ENCODE measurements at regions not wholly inside any gene's neighbourhood (a gene's known extent, or its start where the extent isn't known, plus 50 kb on each side); places are given as distances from the start of the nearest gene placed in this dataset.

DNA sequence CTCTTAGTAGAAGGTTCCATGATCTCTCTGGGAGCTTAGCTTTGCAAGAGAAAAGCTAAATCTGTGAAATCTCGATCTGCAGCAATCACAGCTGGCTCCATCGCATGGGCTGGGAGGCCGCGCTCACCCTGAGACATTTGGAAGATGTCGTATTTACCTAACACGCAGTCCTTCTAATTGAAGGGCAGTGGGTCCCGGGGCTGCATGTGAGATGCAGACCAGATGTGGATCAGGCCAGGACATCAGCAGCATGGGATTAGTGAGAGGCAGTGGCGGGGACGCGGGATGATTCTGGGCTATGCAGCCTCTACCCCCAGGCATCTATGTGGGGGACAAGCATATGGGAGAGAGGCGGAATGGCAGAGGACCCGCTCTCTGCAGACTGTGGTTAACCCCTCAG lies 312.4 kb upstream of the RTL1 start:
- H2BK12ac ChIP-seq (ENCODE audit: low read length in 2 of 2): no peak overlapping the region
- H2AK5ac ChIP-seq (ENCODE audit: low read length, severe bottlenecking): no peak overlapping the region
- no peak overlapping the region for H3K18ac ChIP-seq (ENCODE audit: low read depth in 1 of 2, low read length in 2 of 2)
- no peaks in the 10 kb centered on the region for H3K36me3 ChIP-seq (ENCODE audit: control insufficient read depth in 1 of 2, insufficient read depth in 2 of 2, low read depth in 1 of 2, low read length in 2 of 2)
- H3K4ac ChIP-seq (ENCODE audit: low read depth in 1 of 2, low read length in 2 of 2): no peak overlapping the region
- H4K91ac ChIP-seq (ENCODE audit: low read length): no peak overlapping the region
- no peaks in the 10 kb centered on the region for H3K79me1 ChIP-seq (replicated peaks; ENCODE audit: low read length, poor library complexity, severe bottlenecking)
- H3K23ac ChIP-seq (ENCODE audit: low read length in 2 of 2): no peak overlapping the region
- no peaks in the 10 kb centered on the region for H3K4me1 ChIP-seq (ENCODE audit: control insufficient read depth, insufficient read depth, low read depth, low read length)
- H3K27me3 ChIP-seq (ENCODE audit: control insufficient read depth in 1 of 2, insufficient read depth in 1 of 2, low read length in 2 of 2): peaks cover 6 to 11% of the 10 kb centered on the region in 2 experiments
- H3K9ac ChIP-seq (ENCODE audit: low read length): no peak overlapping the region
- WGBS: 80% methylated on average over 12 of the region's 12 CpGs
- no peak overlapping the region for H3K4me3 ChIP-seq (ENCODE audit: insufficient read depth in 1 of 2, low read depth in 1 of 2, low read length in 2 of 2)
- H3K4me2 ChIP-seq (ENCODE audit: low read length, poor library complexity, severe bottlenecking): no peak overlapping the region
- H2BK5ac ChIP-seq (ENCODE audit: low read depth, low read length, poor library complexity, severe bottlenecking): no peak overlapping the region
- peaks cover 20% of the 10 kb centered on the region for H3K9me3 ChIP-seq (ENCODE audit: control insufficient read depth, low read length)
- H4K8ac ChIP-seq (ENCODE audit: low read length): no peak overlapping the region
- no peak overlapping the region for H3K14ac ChIP-seq (ENCODE audit: low read length in 2 of 2)
- H2AFZ ChIP-seq (ENCODE audit: low read depth, low read length): no peak overlapping the region
- no peak overlapping the region for H2BK15ac ChIP-seq (ENCODE audit: low read depth, poor library complexity, severe bottlenecking)
- no peak overlapping the region for H3K27ac ChIP-seq (ENCODE audit: low read length, poor library complexity, severe bottlenecking)
- H2BK120ac ChIP-seq (ENCODE audit: low read depth, low read length): no peak overlapping the region
- no peak for DNase-seq

DNA sequence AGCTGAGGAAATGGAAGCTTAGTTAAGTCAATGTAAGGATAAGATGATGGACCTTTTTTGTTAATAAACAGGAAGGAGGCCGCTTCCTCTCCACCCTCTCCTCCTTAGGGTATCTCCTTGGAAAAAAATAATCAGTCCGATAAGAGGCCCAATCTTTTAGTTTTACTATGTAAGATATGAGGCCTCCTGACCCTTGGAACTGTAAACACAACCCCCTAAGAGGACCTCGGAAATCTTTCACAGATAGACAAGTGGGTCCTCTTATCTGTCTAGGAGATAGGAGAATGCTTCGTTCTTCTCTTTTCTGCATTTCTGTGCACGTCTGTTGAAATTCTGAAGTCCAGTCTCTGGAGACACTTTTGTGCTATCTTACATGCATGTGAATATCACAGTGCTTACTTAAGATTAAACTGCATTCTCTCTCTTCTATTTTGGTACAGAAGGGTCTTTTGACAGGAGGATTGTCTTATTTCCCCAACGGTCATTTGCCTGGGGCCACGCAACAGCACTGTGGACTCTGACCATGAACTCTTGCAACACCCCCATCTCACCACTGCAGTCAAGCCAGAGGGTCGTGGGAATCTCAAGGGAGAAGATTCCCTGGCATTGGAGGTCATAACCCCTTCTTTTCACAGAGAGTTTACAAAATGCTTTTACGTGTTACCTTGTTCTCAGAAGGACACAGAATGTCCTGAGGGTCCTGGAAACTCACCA lies 313.0 kb upstream of the RTL1 start:
- Histone ChIP-seq H3K4me2 (ENCODE audit: low read length, poor library complexity, severe bottlenecking) (no peak overlapping the region), H2AFZ (ENCODE audit: low read depth, low read length) (no peak overlapping the region), H3K9me3 (ENCODE audit: control insufficient read depth, low read length) (peaks cover 20% of the 10 kb centered on the region), H3K14ac (ENCODE audit: low read length in 2 of 2) (no peak overlapping the region), H3K4me3 (ENCODE audit: insufficient read depth in 1 of 2, low read depth in 1 of 2, low read length in 2 of 2) (no peak overlapping the region), H2BK15ac (ENCODE audit: low read depth, poor library complexity, severe bottlenecking) (no peak overlapping the region), H2BK5ac (ENCODE audit: low read depth, low read length, poor library complexity, severe bottlenecking) (no peak overlapping the region), H2AK5ac (ENCODE audit: low read length, severe bottlenecking) (no peak overlapping the region), H3K27ac (ENCODE audit: low read length, poor library complexity, severe bottlenecking) (no peak overlapping the region), H4K8ac (ENCODE audit: low read length) (no peak overlapping the region), H3K36me3 (ENCODE audit: control insufficient read depth in 1 of 2, insufficient read depth in 2 of 2, low read depth in 1 of 2, low read length in 2 of 2) (no peaks in the 10 kb centered on the region), H3K18ac (ENCODE audit: low read depth in 1 of 2, low read length in 2 of 2) (no peak overlapping the region), H2BK120ac (ENCODE audit: low read depth, low read length) (no peak overlapping the region), H3K23ac (ENCODE audit: low read length in 2 of 2) (no peak overlapping the region), H3K79me1 (replicated peaks; ENCODE audit: low read length, poor library complexity, severe bottlenecking) (no peaks in the 10 kb centered on the region), H4K91ac (ENCODE audit: low read length) (no peak overlapping the region), H3K27me3 (ENCODE audit: control insufficient read depth in 1 of 2, insufficient read depth in 1 of 2, low read length in 2 of 2) (peaks cover 6 to 13% of the 10 kb centered on the region in 2 experiments), H3K9ac (ENCODE audit: low read length) (no peak overlapping the region), H3K4me1 (ENCODE audit: control insufficient read depth, insufficient read depth, low read depth, low read length) (no peaks in the 10 kb centered on the region), H2BK12ac (ENCODE audit: low read length in 2 of 2) (no peak overlapping the region), H3K4ac (ENCODE audit: low read depth in 1 of 2, low read length in 2 of 2) (no peak overlapping the region)
- 37% methylated on average over 6 of the region's 9 CpGs for WGBS
- no peak for DNase-seq

DNA sequence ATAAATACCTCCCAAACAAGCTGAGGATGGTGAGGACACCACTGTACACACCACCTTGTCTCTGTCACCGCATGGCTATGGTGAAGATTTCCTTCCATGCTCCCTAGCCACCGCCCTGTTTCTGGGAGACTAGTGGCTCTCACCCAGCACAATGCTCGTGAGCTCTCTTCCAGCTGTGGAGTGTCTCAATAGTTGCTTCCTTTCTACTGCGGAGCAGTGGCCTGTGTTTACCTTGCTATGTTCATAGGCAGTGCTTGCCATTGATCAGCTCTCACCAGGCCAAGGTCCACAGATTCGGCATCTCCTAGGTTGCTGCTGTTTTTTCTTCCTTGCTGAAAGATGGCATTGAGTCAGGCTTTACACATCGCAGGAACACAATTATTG lies 313.6 kb upstream of the RTL1 start:
- no peak overlapping the region for H4K8ac ChIP-seq (ENCODE audit: low read length)
- no peak overlapping the region for H2BK15ac ChIP-seq (ENCODE audit: low read depth, poor library complexity, severe bottlenecking)
- H3K4me2 ChIP-seq (ENCODE audit: low read length, poor library complexity, severe bottlenecking): no peak overlapping the region
- no peak overlapping the region for H2BK5ac ChIP-seq (ENCODE audit: low read depth, low read length, poor library complexity, severe bottlenecking)
- no peak overlapping the region for H3K18ac ChIP-seq (ENCODE audit: low read depth in 1 of 2, low read length in 2 of 2)
- H3K79me1 ChIP-seq (replicated peaks; ENCODE audit: low read length, poor library complexity, severe bottlenecking): no peaks in the 10 kb centered on the region
- no peaks in the 10 kb centered on the region for H3K4me1 ChIP-seq (ENCODE audit: control insufficient read depth, insufficient read depth, low read depth, low read length)
- no peak overlapping the region for H3K23ac ChIP-seq (ENCODE audit: low read length in 2 of 2)
- peaks cover 6 to 13% of the 10 kb centered on the region in 2 experiments for H3K27me3 ChIP-seq (ENCODE audit: control insufficient read depth in 1 of 2, insufficient read depth in 1 of 2, low read length in 2 of 2)
- H2AK5ac ChIP-seq (ENCODE audit: low read length, severe bottlenecking): no peak overlapping the region
- no peak overlapping the region for H2AFZ ChIP-seq (ENCODE audit: low read depth, low read length)
- H3K9ac ChIP-seq (ENCODE audit: low read length): no peak overlapping the region
- H2BK12ac ChIP-seq (ENCODE audit: low read length in 2 of 2): no peak overlapping the region
- no peak for DNase-seq
- H3K4me3 ChIP-seq (ENCODE audit: insufficient read depth in 1 of 2, low read depth in 1 of 2, low read length in 2 of 2): no peak overlapping the region
- 75% methylated on average over 5 of the region's 6 CpGs for WGBS
- H2BK120ac ChIP-seq (ENCODE audit: low read depth, low read length): no peak overlapping the region
- H3K27ac ChIP-seq (ENCODE audit: low read length, poor library complexity, severe bottlenecking): no peak overlapping the region
- H3K9me3 ChIP-seq (ENCODE audit: control insufficient read depth, low read length): peaks cover 16% of the 10 kb centered on the region
- H4K91ac ChIP-seq (ENCODE audit: low read length): no peak overlapping the region
- no peak overlapping the region for H3K4ac ChIP-seq (ENCODE audit: low read depth in 1 of 2, low read length in 2 of 2)
- H3K36me3 ChIP-seq (ENCODE audit: control insufficient read depth in 1 of 2, insufficient read depth in 2 of 2, low read depth in 1 of 2, low read length in 2 of 2): no peaks in the 10 kb centered on the region
- H3K14ac ChIP-seq (ENCODE audit: low read length in 2 of 2): no peak overlapping the region

DNA sequence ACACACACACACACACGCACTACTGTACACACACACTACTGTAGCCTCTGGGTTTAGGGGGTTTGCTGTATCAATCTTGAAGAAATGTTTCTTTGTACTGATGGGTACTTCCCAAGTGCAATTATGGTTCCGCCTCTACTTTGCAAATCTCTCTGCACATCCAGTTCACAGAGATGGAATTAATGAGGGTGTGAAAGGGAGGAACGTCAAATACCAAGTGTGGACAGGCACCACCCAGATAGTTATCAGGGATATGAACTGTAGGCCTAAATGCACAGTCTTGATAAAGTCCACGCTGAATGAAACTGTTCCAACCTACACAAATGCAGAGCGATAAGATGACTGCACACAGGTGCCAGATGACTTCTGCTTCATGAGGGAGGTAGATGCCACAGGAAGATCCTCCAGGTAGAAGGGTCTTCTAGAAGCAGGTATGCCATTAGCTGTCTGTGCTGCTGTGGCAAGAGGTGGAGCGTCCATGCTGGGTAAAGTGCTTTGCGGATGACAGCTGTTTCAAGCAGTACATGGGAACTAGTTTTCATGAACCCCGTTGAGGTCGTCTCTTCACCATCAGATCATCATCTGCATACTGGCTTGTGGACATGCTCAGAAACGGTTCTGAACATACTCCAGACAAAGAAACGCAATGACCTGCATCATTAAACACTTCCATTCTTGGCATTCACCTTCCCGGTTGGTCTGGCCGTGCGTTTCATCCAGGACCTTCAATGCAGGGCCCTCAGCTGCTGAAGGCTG lies 314.3 kb upstream of the RTL1 start:
- Histone ChIP-seq H2AFZ (ENCODE audit: low read depth, low read length) (no peak overlapping the region), H3K4me2 (ENCODE audit: low read length, poor library complexity, severe bottlenecking) (no peak overlapping the region), H3K14ac (ENCODE audit: low read length in 2 of 2) (no peak overlapping the region), H3K23ac (ENCODE audit: low read length in 2 of 2) (no peak overlapping the region), H3K27ac (ENCODE audit: low read length, poor library complexity, severe bottlenecking) (no peak overlapping the region), H3K4ac (ENCODE audit: low read depth in 1 of 2, low read length in 2 of 2) (no peak overlapping the region), H4K8ac (ENCODE audit: low read length) (no peak overlapping the region), H2BK12ac (ENCODE audit: low read length in 2 of 2) (no peak overlapping the region), H3K9ac (ENCODE audit: low read length) (no peak overlapping the region), H4K91ac (ENCODE audit: low read length) (no peak overlapping the region), H2AK5ac (ENCODE audit: low read length, severe bottlenecking) (no peak overlapping the region), H3K4me1 (ENCODE audit: control insufficient read depth, insufficient read depth, low read depth, low read length) (no peaks in the 10 kb centered on the region), H2BK15ac (ENCODE audit: low read depth, poor library complexity, severe bottlenecking) (no peak overlapping the region), H3K79me1 (replicated peaks; ENCODE audit: low read length, poor library complexity, severe bottlenecking) (no peaks in the 10 kb centered on the region), H3K9me3 (ENCODE audit: control insufficient read depth, low read length) (peaks cover 10% of the 10 kb centered on the region), H3K18ac (ENCODE audit: low read depth in 1 of 2, low read length in 2 of 2) (no peak overlapping the region), H2BK120ac (ENCODE audit: low read depth, low read length) (no peak overlapping the region), H3K4me3 (ENCODE audit: insufficient read depth in 1 of 2, low read depth in 1 of 2, low read length in 2 of 2) (no peak overlapping the region), H3K27me3 (ENCODE audit: control insufficient read depth in 1 of 2, insufficient read depth in 1 of 2, low read length in 2 of 2) (peaks cover 6 to 13% of the 10 kb centered on the region in 2 experiments), H2BK5ac (ENCODE audit: low read depth, low read length, poor library complexity, severe bottlenecking) (no peak overlapping the region), H3K36me3 (ENCODE audit: control insufficient read depth in 1 of 2, insufficient read depth in 2 of 2, low read depth in 1 of 2, low read length in 2 of 2) (no peaks in the 10 kb centered on the region)
- WGBS: 87% methylated on average over 13 of the region's 14 CpGs
- no peak for DNase-seq
